NCI-H187 (cell line): ENCODE measurements at regions not wholly inside any gene's neighbourhood (a gene's known extent, or its start where the extent isn't known, plus 50 kb on each side); places are given as distances from the start of the nearest gene placed in this dataset.
"Not testable (repeated sequence)": the region's sequence is repeated elsewhere in the genome, so short reads cannot be mapped to it uniquely, and the experiment has no call there.

Source experiments
- DNase-seq, 2 experiments: peaks; one replicate each; lab custom pipeline; 2025; lab: John Stamatoyannopoulos, UW

GRCh38 chr11:71638801-71639519 lies 56.3 kb upstream of the KRTAP5-11 start:
- DNase-seq, result not testable (repeated sequence)

- DNase-seq, result not testable (repeated sequence)
These were observed 56.8 kb upstream of the KRTAP5-11 start for GRCh38 chr11:71639520-71639849.

GRCh38 chr11:71639916-71640315 lies 57.2 kb upstream of the KRTAP5-11 start:
- not testable (repeated sequence) for DNase-seq

GRCh38 chr11:71647078-71647477 lies 64.4 kb upstream of the KRTAP5-11 start:
- DNase-seq, result not testable (repeated sequence)

- DNase-seq, result not testable (repeated sequence)
These were observed 70.3 kb upstream of the KRTAP5-11 start for GRCh38 chr11:71652998-71653397.

GRCh38 chr11:71654423-71654822 lies 71.7 kb upstream of the KRTAP5-11 start:
- not testable (repeated sequence) for DNase-seq

GRCh38 chr11:71655041-71655440 lies 72.4 kb upstream of the KRTAP5-11 start:
- not testable (repeated sequence) for DNase-seq

- DNase-seq, result not testable (repeated sequence)
These were observed 73.8 kb upstream of the KRTAP5-11 start for GRCh38 chr11:71656513-71656912.

GRCh38 chr11:71664941-71665340 lies 82.3 kb upstream of the KRTAP5-11 start:
- DNase-seq, result not testable (repeated sequence)

GRCh38 chr11:71698110-71698509 lies 115.4 kb upstream of the KRTAP5-11 start:
- DNase-seq, result not testable (repeated sequence)

- DNase-seq, result not testable (repeated sequence)
These were observed 116.3 kb upstream of the KRTAP5-11 start for GRCh38 chr11:71698961-71699360.

GRCh38 chr11:71701435-71702291 lies 119.0 kb upstream of the KRTAP5-11 start:
- not testable (repeated sequence) for DNase-seq

GRCh38 chr11:71705086-71705737 lies 122.5 kb upstream of the KRTAP5-11 start:
- not testable (repeated sequence) for DNase-seq

- not testable (repeated sequence) for DNase-seq
These were observed 123.2 kb upstream of the KRTAP5-11 start for GRCh38 chr11:71705738-71706432.

- DNase-seq, result not testable (repeated sequence)
These were observed 124.4 kb upstream of the KRTAP5-11 start for GRCh38 chr11:71707083-71707482.

GRCh38 chr11:71709541-71709940 lies 123.5 kb upstream of the DEFB108B start:
- not testable (repeated sequence) for DNase-seq

GRCh38 chr11:71710171-71710671 lies 122.8 kb upstream of the DEFB108B start:
- not testable (repeated sequence) for DNase-seq

- not testable (repeated sequence) for DNase-seq
These were observed 122.2 kb upstream of the DEFB108B start for GRCh38 chr11:71710701-71711385.

- DNase-seq, result not testable (repeated sequence)
These were observed 120.7 kb upstream of the DEFB108B start for GRCh38 chr11:71712350-71712749.

GRCh38 chr11:71712846-71713245 lies 120.2 kb upstream of the DEFB108B start:
- not testable (repeated sequence) for DNase-seq

- not testable (repeated sequence) for DNase-seq
These were observed 118.5 kb upstream of the DEFB108B start for GRCh38 chr11:71714510-71714909.
